ENCODE measurements at regions not wholly inside any gene's neighbourhood (a gene's known extent, or its start where the extent isn't known, plus 50 kb on each side); places are given as distances from the start of the nearest gene placed in this dataset.

GRCh38 chr15:81894061-81894460 is 151.8 kb downstream of the MEX3B start:
- H3K36me3 Mint-ChIP-seq (ENCODE audit: insufficient read depth in 1 of 3, low read depth in 3 of 3), result no peaks in the 10 kb centered on the region; a peak in 1 of 7 replicates
- Histone ChIP-seq H2BK15ac (ENCODE audit: low read depth, low read length) (no peak overlapping the region), H3T11ph (ENCODE audit: low read length) (no peak overlapping the region), H3K27ac (ENCODE audit: insufficient read length, low read depth, low read length) (no peak overlapping the region), H2AK5ac (ENCODE audit: insufficient read length, low read length) (no peak overlapping the region), H3K27me3 (ENCODE audit: insufficient read depth, low read length) (no peaks in the 10 kb centered on the region), H2AFZ (ENCODE audit: low read length) (no peak overlapping the region), H4K20me1 (ENCODE audit: control insufficient read depth, insufficient read depth, insufficient read length) (no peaks in the 10 kb centered on the region), H2BK12ac (ENCODE audit: insufficient read length, low read depth, low read length) (no peak overlapping the region), H3K56ac (ENCODE audit: insufficient read length, low read depth, low read length) (no peak overlapping the region), H3K79me1 (ENCODE audit: insufficient read depth, low read depth, low read length, poor library complexity, severe bottlenecking) (no peaks in the 10 kb centered on the region), H4K5ac (ENCODE audit: insufficient read length, low read depth, low read length) (no peak overlapping the region), H2BK120ac (ENCODE audit: low read depth, low read length, poor library complexity, severe bottlenecking) (no peak overlapping the region), H3K14ac (ENCODE audit: insufficient read depth, low read length) (no peak overlapping the region), H3K4me1 (ENCODE audit: insufficient read depth, low read length) (0 out of 2 replicates have a peak, but pooled peaks cover 2% of the 10 kb centered on the region), H3K18ac (ENCODE audit: insufficient read length, low read depth, low read length) (no peak overlapping the region), H4K91ac (ENCODE audit: insufficient read length, low read depth, low read length) (no peak overlapping the region), H3K4me2 (ENCODE audit: insufficient read depth, insufficient read length, low read length) (no peak overlapping the region), H3K23me2 (ENCODE audit: insufficient read length, low read depth, low read length, poor library complexity, severe bottlenecking) (no peaks in the 10 kb centered on the region), H3K79me2 (ENCODE audit: insufficient read depth, low read length) (no peaks in the 10 kb centered on the region), H2BK20ac (ENCODE audit: low read depth, low read length, poor library complexity, severe bottlenecking) (no peak overlapping the region), H3K9me3 (ENCODE audit: control insufficient read depth, low read depth, low read length) (no peaks in the 10 kb centered on the region), H3K23ac (ENCODE audit: insufficient read length, low read depth, low read length) (no peak overlapping the region), H3K9ac (ENCODE audit: extremely low read depth, insufficient read length, low read length) (no peak overlapping the region), H4K8ac (replicated peaks; ENCODE audit: insufficient read length, low read depth, low read length) (no peak overlapping the region), H2BK5ac (ENCODE audit: insufficient read length, low read length) (no peak overlapping the region), H3K4ac (ENCODE audit: low read depth, low read length) (no peak overlapping the region)
- H3K9me3 Mint-ChIP-seq, result no peaks in the 10 kb centered on the region
- WGBS (ENCODE audit: extremely low coverage, insufficient read length, low lambda C conversion rate), result no CpG with 5 or more reads among the region's 3 CpGs
- TF ChIP-seq CTCF (conservative IDR thresholded peaks at IDR 0.05), result no peak
- no peak overlapping the region for H3K4me3 Mint-ChIP-seq
- H3K27ac Mint-ChIP-seq, result no peak overlapping the region
- DNase-seq, result no peak
- no peaks in the 10 kb centered on the region for H3K27me3 Mint-ChIP-seq (ENCODE audit: low read depth)
- peaks cover 8 to 10% of the 10 kb centered on the region in 2 experiments for H3K4me1 Mint-ChIP-seq

All from H9 (cell line).